HCT116 (cell line): ENCODE measurements at regions not wholly inside any gene's neighbourhood (a gene's known extent, or its start where the extent isn't known, plus 50 kb on each side); places are given as distances from the start of the nearest gene placed in this dataset.

Experiments used
- CTCF ChIP-seq, 3 experiments: fragments of 200-600 bp in 1 of 3; sonication (generic) in 1 of 3; IDR thresholded peaks in 2 of 3; conservative IDR thresholded peaks in 1 of 3; 2 replicates each; pipeline ENCODE4 v1.5.1; 2012 to 2017; ENCODE audit warnings: low read depth in 2 of 3, low read length in 2 of 3, antibody characterized with exemption in 1 of 3, borderline replicate concordance in 1 of 3, control low read depth in 1 of 3, mild to moderate bottlenecking in 1 of 3, mixed read lengths in 1 of 3, mixed run types in 1 of 3, moderate library complexity in 1 of 3; ENCODE audit not compliant: insufficient read depth in 1 of 3
- EZH2 ChIP-seq: fragments of 200-600 bp; sonication (generic); IDR thresholded peaks from 2 replicates; pipeline ENCODE4 v1.6.1; 2017; ENCODE audit warnings: antibody characterized with exemption, mixed run types
- SIN3A ChIP-seq: IDR thresholded peaks from 2 replicates; pipeline ENCODE4 v1.6.1; 2012; ENCODE audit warnings: low read depth
- ZNF274 ChIP-seq: fragments of 200-500 bp; sonication (Bioruptor generic); IDR thresholded peaks from 2 replicates; pipeline ENCODE4 v1.6.1; 2014; ENCODE audit warnings: mild to moderate bottlenecking, low read depth, low read length, inconsistent platforms

- TF ChIP-seq ZNF274 (no peak), EZH2 (no peak), CTCF (IDR thresholded peaks at IDR 0.05 in 2 of 3, conservative IDR thresholded peaks at IDR 0.05 in 1 of 3; ENCODE audit: borderline replicate concordance in 1 of 3, insufficient read depth in 1 of 3, low read depth in 2 of 3, low read length in 2 of 3) (no peak), SIN3A (no peak)
Measured at GRCh38 chr13:81184556-81185265, 843.8 kb upstream of the SPRY2 start.
